Cerebellar nuclear complex (tissue), 1 donor: ENCODE measurements at regions not wholly inside any gene's neighbourhood (a gene's known extent, or its start where the extent isn't known, plus 50 kb on each side); places are given as distances from the start of the nearest gene placed in this dataset.

ENCODE experiments used
- DNase-seq, 2 experiments: peaks; one replicate each; lab custom pipeline; 2025; lab: John Stamatoyannopoulos, UW

GRCh38 chr3:86731501-86731901, 259.4 kb downstream of the VGLL3 start:
- DNase-seq, result no peak

DNA sequence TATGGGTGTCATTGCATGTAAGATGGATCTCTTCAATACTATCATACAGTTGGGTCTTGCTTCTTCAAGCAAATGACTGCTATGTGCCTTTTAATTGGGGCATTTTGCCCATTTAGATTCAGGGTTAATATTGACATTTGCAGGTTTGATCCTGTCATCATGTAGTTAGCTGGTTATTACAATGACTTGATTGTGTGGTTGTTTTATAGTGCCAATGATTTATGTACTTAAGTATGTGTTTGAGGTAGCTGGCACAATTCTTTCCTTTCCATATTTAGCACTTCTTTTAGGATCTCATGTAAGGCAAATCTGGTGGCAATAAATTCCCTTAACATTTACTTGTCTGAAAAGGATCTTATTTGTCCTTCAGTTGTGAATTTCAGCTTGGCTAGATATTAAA, 267.5 kb downstream of the VGLL3 start:
- no peak for DNase-seq

- DNase-seq, result no peak
Measured at GRCh38 chr3:86711634-86712033, 279.3 kb downstream of the VGLL3 start.

- DNase-seq, result no peak
Measured at GRCh38 chr3:86708893-86709292, 282.1 kb downstream of the VGLL3 start.

GRCh38 chr3:86702381-86702958, 288.5 kb downstream of the VGLL3 start:
- DNase-seq, result no peak

DNA sequence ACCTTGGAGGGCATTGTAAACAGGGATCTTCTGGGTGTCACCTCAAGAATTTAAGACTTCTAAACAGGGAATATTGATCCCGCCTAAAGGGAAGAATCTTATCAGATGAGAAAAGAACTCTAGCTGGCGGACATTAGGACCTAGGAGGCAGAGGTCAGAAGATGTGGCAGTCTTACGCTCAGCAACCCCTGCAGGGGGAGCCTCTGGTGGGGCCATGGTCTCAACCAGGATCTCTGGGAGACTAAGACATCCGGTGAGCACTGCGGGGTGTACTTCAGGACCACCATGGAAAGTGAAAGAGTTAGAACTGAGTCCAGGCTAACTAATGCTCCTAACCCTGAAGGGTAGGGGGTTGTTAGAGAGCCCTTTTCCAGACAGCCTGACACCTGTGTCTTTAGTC, 295.2 kb downstream of the VGLL3 start:
- DNase-seq, result no peak

DNA sequence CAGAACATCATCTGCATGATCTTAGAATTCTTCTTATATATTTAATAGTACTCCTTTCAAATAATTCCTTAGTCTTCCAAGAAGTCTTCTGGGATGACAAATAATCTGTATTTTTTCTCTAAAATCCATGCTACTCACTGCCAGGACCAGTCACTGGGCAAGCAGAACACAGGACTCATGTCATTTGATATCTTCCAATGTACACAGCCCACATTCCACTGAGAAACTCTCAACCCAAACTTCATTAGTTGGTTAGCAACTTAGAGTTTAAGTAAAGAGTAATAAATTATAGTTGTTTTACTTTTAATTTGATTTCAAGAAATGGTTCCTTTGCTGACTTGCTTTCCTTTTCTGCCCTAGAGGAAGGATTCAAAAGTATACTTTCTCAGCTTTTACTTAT, 317.0 kb downstream of the VGLL3 start:
- DNase-seq, result no peak

DNA sequence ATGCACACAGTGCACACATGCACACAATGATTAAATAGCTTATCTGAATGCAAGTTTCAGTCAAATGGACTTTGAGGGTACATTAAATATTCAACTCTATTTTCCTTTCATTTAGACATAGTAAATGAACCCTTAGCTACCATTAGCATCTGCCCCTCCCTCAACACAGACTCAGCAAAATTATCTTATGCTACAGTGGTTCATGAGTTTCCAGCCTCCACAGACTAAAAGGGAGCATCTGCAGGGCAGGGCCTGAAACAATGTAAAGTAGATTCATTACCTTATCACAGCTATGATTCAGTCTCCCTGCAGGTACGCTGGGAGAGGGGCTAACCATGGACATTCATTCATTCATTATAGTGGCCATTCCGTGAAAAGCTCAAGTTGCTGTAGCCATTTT, 329.1 kb downstream of the VGLL3 start:
- DNase-seq, result no peak

DNA sequence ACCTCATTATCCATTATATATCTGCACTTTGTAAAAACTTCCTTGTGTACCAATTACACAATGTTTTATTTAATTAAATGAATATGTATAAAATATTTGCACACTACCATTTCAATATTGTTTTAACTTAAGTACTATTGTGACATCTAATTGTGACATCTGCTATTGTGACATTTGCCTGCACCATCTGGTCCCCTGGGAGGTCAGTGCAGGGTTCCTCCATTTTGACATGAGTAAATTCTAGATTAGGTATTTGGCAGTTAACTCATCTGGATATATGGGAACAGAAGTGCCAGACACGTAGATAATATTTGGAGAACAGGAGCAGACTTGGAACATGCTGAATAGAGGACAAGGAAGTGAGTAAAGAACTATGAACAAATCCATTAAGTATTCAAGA, 332.1 kb downstream of the VGLL3 start:
- DNase-seq, result no peak

GRCh38 chr3:86654806-86655460, 336.0 kb downstream of the VGLL3 start:
- no peak for DNase-seq

GRCh38 chr3:86653661-86654205, 337.2 kb downstream of the VGLL3 start:
- DNase-seq, result no peak

DNA sequence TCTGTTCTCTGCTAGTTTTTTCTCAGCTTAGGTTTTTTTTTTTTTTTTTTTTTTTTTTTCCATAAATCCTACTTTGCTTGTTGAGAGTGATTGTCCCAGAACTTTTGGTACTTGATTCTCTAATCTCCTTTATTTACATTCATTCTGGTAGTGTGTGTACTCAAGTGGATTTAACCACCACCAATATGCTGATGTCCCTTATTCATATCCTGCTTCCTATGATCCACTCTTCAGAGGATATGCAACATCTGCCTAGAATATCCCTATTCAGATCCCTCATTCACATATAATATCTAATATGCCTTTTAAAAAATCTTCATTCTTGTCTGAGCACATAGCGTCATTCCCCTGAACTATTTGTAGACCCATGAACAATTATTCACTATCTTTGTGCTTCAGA, 342.9 kb downstream of the VGLL3 start:
- no peak for DNase-seq

- DNase-seq, result no peak
Measured at GRCh38 chr3:86645756-86646155, 345.2 kb downstream of the VGLL3 start.

- DNase-seq, result no peak
Measured at GRCh38 chr3:86634361-86634760, 356.6 kb downstream of the VGLL3 start.

DNA sequence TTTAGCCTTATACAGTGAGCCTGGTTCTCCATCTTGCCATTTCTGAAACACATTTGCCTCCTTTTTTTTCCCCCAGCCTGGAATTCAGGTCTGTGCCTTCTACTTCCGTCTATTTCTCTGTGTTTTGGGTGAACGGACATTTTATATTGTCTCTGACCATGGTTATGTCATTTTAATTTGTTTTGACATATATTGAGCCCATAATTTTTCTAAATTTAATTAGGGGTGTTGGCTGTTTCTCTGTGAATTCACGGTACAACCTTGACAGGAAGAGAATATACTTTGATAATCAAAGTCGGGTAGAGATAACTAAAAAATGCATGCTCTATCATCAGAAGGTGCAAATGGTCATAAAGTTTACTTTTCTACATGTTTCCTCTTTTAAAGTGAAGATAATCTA, 361.4 kb downstream of the VGLL3 start:
- no peak for DNase-seq

- DNase-seq, result no peak
Measured at GRCh38 chr3:86624192-86624591, 366.8 kb downstream of the VGLL3 start.

DNA sequence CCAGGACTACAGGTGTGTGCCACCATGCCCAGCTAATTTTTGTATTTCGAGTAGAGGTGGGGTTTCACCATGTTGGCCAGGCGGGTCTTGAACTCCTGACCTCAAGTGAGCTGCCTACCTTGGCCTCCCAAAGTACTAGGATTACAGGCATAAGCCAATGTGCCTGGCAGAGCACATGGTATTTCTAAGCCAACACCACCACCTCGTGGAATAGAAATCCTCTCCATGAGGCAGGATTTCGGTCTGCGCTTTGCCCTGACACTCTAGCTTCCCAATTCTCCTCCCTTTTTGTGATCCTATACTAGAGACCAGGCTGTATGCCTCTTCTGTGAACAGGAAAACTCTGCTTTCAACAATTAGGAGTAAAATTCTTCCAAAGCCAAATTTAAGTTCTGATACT, 372.2 kb downstream of the VGLL3 start:
- DNase-seq, result no peak

- DNase-seq, result no peak
Measured at GRCh38 chr3:86605166-86605565, 385.8 kb downstream of the VGLL3 start.

DNA sequence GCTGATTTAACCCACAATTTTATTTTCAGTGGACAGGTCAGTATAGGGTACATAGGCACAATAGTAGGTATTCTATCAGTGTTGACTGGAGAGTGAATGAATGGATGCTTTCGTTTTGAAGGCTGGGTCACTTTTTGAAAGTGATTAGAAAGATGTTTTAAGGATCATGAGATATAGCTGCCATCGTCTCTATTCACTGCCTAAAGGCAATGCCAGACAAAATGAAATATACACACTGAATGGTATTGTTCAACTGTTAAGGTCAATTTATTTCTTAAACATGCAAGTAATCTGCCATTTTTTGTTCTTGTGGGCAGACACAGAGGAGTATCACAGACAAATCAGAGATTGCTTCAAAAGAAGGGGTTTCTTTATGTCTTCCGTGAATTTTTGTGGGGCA, 395.3 kb downstream of the VGLL3 start:
- DNase-seq, result no peak

DNA sequence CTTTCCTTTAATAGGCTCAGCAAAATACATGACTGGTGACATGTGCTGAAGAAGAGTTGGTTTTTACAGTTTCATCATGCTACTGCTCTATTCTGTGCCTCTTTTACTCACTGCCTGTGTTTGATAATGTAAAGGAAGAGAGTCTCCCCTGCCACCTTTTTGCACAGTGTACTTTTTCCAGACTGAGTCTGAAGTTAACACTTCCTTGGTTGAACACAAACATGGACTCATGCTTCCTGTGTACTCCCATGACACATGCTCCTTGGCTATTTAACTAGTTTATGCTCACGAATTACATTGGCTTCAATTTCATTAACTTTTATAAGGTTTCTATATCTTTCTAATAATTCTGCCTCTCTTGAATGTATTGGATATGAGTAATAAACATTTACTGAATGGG, 396.1 kb downstream of the VGLL3 start:
- no peak for DNase-seq

- no peak for DNase-seq
Measured at GRCh38 chr3:86578071-86578470, 412.9 kb downstream of the VGLL3 start.

DNA sequence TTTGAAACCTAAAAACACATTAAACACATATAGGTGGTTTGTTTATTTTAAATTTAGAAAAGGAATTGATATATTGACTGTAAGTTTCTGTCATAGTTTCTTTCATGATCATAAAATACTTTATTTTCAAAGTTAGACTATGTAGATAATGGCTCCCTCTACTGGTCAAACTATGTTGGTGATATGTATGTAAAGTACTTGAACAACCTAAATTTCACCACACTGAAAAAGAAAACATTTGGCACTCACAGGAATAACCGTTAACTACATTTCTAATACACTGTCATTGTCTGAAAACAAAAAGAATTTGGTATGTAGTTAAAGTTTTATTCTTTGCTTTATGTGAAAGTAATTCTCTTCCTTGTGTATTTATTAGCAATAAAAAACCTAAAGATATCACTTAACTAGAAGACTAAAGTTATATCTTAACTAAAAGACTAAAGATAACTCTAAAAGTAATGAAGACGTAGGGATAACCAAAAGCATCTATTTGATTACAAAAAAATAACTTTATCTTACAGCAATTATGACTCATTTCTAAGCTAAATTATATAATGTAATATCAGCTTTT, 427.5 kb downstream of the VGLL3 start:
- no peak for DNase-seq

GRCh38 chr3:86562090-86562489, 428.9 kb downstream of the VGLL3 start:
- DNase-seq, result no peak

DNA sequence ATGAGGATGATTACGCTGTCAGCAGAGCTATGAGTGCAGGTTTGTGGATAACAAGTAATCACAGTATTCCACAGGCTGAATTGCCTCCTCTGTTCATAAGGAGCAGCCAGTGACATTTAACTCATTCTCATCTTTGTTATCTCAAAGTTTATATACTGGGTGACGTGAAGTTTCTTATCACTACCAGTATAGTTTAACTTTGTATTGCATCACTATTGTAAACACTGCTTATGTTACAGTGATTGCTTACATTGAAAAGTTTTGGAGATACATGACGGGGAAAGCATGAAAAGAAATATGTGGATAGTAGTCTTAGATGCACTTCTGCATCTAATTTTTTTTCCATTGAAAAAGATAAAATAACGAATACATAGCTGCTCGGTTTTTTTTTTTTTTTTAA, 429.7 kb downstream of the VGLL3 start:
- no peak for DNase-seq
